Gastrocnemius medialis (tissue), 4 donors: ENCODE measurements at regions not wholly inside any gene's neighbourhood (a gene's known extent, or its start where the extent isn't known, plus 50 kb on each side); places are given as distances from the start of the nearest gene placed in this dataset.
A peak's percentile ranks its signal among the peaks of the same experiment; 100 is the strongest.

Experiments
- ATAC-seq, 2 donors: fragments of 150-250 bp; one replicate each; pipeline ENCODE4 v1.9.1; 2016
- DNase-seq, 2 donors: peaks; one replicate each; pipeline ENCODE4 v3.0.0-alpha.2; 2019
- H3K27ac ChIP-seq, 4 donors: fragments of 200-600 bp; sonication (generic); 1 replicate in 1 of 4; 2 replicates in 3 of 4; pipeline ENCODE4 v1.5.1; 2016 to 2018; ENCODE audit warnings: mild to moderate bottlenecking in 2 of 4, moderate library complexity in 1 of 4
- H3K27me3 ChIP-seq, 3 donors: fragments of 200-600 bp; sonication (generic) in 2 of 3; 1 replicate in 1 of 3; 2 replicates in 2 of 3; pipeline versions ENCODE4 v1.5.1 to v1.6.0; 2016 to 2019; ENCODE audit warnings: mild to moderate bottlenecking in 1 of 3, moderate library complexity in 1 of 3
- H3K36me3 ChIP-seq, 2 donors: fragments of 200-600 bp; sonication (generic) in 1 of 2; one replicate each; pipeline ENCODE4 v1.5.1; 2017 to 2018
- H3K4me1 ChIP-seq, 2 donors: fragments of 200-600 bp; sonication (generic) in 1 of 2; one replicate each; pipeline ENCODE4 v1.5.1; 2016 to 2017; ENCODE audit warnings: mild to moderate bottlenecking in 2 of 2
- H3K4me3 ChIP-seq, 4 donors: fragments of 200-600 bp; sonication (generic) in 3 of 4; 1 replicate in 1 of 4; 2 replicates in 3 of 4; pipeline ENCODE4 v1.5.1; 2016 to 2019; ENCODE audit warnings: mild to moderate bottlenecking in 2 of 4
- H3K9me3 ChIP-seq, 3 donors: fragments of 200-600 bp; sonication (generic) in 2 of 3; 1 replicate in 1 of 3; 2 replicates in 2 of 3; pipeline ENCODE4 v1.5.1; 2016 to 2019
- CTCF ChIP-seq, 5 experiments: fragments of 450-650 bp in 3 of 5; fragments of 200-600 bp in 2 of 5; sonication (generic) in 2 of 5; IDR thresholded peaks in 4 of 5; conservative IDR thresholded peaks in 1 of 5; 1 replicate in 4 of 5; 2 replicates in 1 of 5; pipeline ENCODE4 v1.5.1; 2016 to 2019; ENCODE audit warnings: antibody characterized with exemption in 5 of 5, mild to moderate bottlenecking in 3 of 5, moderate library complexity in 3 of 5
- POLR2A ChIP-seq, 2 donors: fragments of 450-650 bp; IDR thresholded peaks; one replicate each; pipeline ENCODE4 v1.6.1; 2017; ENCODE audit warnings: antibody characterized with exemption in 2 of 2, mild to moderate bottlenecking in 2 of 2, moderate library complexity in 2 of 2
- in situ Hi-C, 4 donors: fragments of 200-750 bp; cut with MboI; loops; one replicate each; pipeline versions ENCODE4 v1.15.0 to v1.8.0; 2017; ENCODE audit warnings: low sequenced_read_pairs in 4 of 4
- intact Hi-C: fragments of 100-400 bp; cut with DNase I; formaldehyde crosslinking; loops from one replicate; pipeline ENCODE4 v1.15.1; 2023; ENCODE audit warnings: low total_unique reads

GRCh38 chr10:31723106-31723750, 205.4 kb downstream of the ARHGAP12 start:
- Histone ChIP-seq H3K4me3 (no peak overlapping the region), H3K27me3 (no peaks in the 10 kb centered on the region), H3K4me1 (no peaks in the 10 kb centered on the region), H3K36me3 (no peaks in the 10 kb centered on the region), H3K9me3 (no peaks in the 10 kb centered on the region), H3K27ac (no peak overlapping the region)
- in situ Hi-C loops = no loop called here
- no peak for ATAC-seq
- no peak for DNase-seq
- TF ChIP-seq CTCF (IDR thresholded peaks at IDR 0.05 in 4 of 5, conservative IDR thresholded peaks at IDR 0.05 in 1 of 5) (no peak), POLR2A (IDR thresholded peaks at IDR 0.05) (no peak)
- intact Hi-C loops = no loop called here

GRCh38 chr10:31721096-31721495, 207.5 kb downstream of the ARHGAP12 start:
- intact Hi-C loops = no loop called here

GRCh38 chr10:31720546-31720945, 208.1 kb downstream of the ARHGAP12 start:
- Histone ChIP-seq H3K36me3 (no peaks in the 10 kb centered on the region), H3K4me1 (no peaks in the 10 kb centered on the region), H3K9me3 (no peaks in the 10 kb centered on the region), H3K27me3 (no peaks in the 10 kb centered on the region), H3K4me3 (no peak overlapping the region), H3K27ac (no peak overlapping the region)
- DNase-seq (no peak), ATAC-seq (no peak)
- TF ChIP-seq POLR2A (IDR thresholded peaks at IDR 0.05) = no peak
- TF ChIP-seq CTCF (IDR thresholded peaks at IDR 0.05 in 4 of 5, conservative IDR thresholded peaks at IDR 0.05 in 1 of 5) = no peak
- in situ Hi-C loops (no loop called here), intact Hi-C loops (no loop called here)

More at GRCh38 chr10:31721096-31721495, 207.5 kb downstream of the ARHGAP12 start:
- H3K4me3 ChIP-seq = no peak overlapping the region
- H3K36me3 ChIP-seq = no peaks in the 10 kb centered on the region
- H3K4me1 ChIP-seq = no peaks in the 10 kb centered on the region
- TF ChIP-seq CTCF (IDR thresholded peaks at IDR 0.05 in 4 of 5, conservative IDR thresholded peaks at IDR 0.05 in 1 of 5) = no peak
- TF ChIP-seq POLR2A (IDR thresholded peaks at IDR 0.05) = no peak
- no peaks in the 10 kb centered on the region for H3K9me3 ChIP-seq
- H3K27ac ChIP-seq = no peak overlapping the region
- no peak for ATAC-seq
- no peak for DNase-seq
- no peaks in the 10 kb centered on the region for H3K27me3 ChIP-seq
- in situ Hi-C loops = no loop called here

GRCh38 chr10:31709476-31709875, 219.2 kb downstream of the ARHGAP12 start:
- no peaks in the 10 kb centered on the region for H3K27me3 ChIP-seq
- TF ChIP-seq POLR2A (IDR thresholded peaks at IDR 0.05) = no peak
- no peak for TF ChIP-seq CTCF (IDR thresholded peaks at IDR 0.05 in 4 of 5, conservative IDR thresholded peaks at IDR 0.05 in 1 of 5)
- H3K4me3 ChIP-seq = no peak overlapping the region
- H3K4me1 ChIP-seq = peaks cover 35 to 41% of the 10 kb centered on the region in 2 donors
- in situ Hi-C loops = loop anchor here in 2 of 4 donors (5.0 to 10.0 kb wide), 2 partner anchors 103 to 105 kb away; no protein-coding TSS in a partner anchor
- intact Hi-C loops = loop anchor here (1.0 to 10.0 kb wide), 4 partner anchors 51 to 925 kb away; no protein-coding TSS in a partner anchor
- H3K36me3 ChIP-seq = no peaks in the 10 kb centered on the region
- DNase-seq = no peak
- H3K27ac ChIP-seq = peak overlapping the region; percentile 83 to 94 (median 88)
- ATAC-seq = peak in 1 of 2 donors; percentile 22
- H3K9me3 ChIP-seq = peaks cover 0 to 10% (median 0%) of the 10 kb centered on the region in 3 donors
